HCT116 (cell line): ENCODE measurements at regions not wholly inside any gene's neighbourhood (a gene's known extent, or its start where the extent isn't known, plus 50 kb on each side); places are given as distances from the start of the nearest gene placed in this dataset.

Experiments used
- ATAC-seq: fragments of 200-7000 bp; cut with Tn5 transposase; 2 replicates; pipeline ENCODE4 v1.9.1; 2020; ENCODE audit warnings: mild to moderate bottlenecking, moderate library complexity
- BruUV-seq: library from RNA; stranded (reverse); fragments of 400-500 nt; replicated peaks from 2 replicates; lab custom pipeline; 2021; lab: Mats Ljungman, UMichigan
- CTCF ChIA-PET: fragments of 300-600 bp; sonication (Branson Sonifier 250); formaldehyde crosslinking; loops from one replicate; lab custom pipeline; 2021; ENCODE audit warnings: antibody characterized with exemption; lab: Charles Lee
- POLR2A ChIA-PET: fragments of 300-600, 350-600 bp; sonication (Branson Sonifier 250); formaldehyde crosslinking; loops from one replicate; lab custom pipeline; 2021; ENCODE audit warnings: antibody characterized with exemption; lab: Charles Lee
- RAD21 ChIA-PET, 2 experiments: fragments of 300-600 bp; sonication (Branson Sonifier 250); formaldehyde crosslinking; loops; one replicate each; lab custom pipeline; 2023; ENCODE audit warnings: low total read pairs in 2 of 2; ENCODE audit not compliant: uncharacterized antibody in 2 of 2, unreplicated experiment in 2 of 2, low non-redundant PET in 1 of 2; lab: Charles Lee
- DNase-seq: peaks from one replicate; pipeline ENCODE4 v3.0.0-alpha.2; 2010; ENCODE audit warnings: low read depth, low spot score
- H2AFZ ChIP-seq: fragments of 200-600 bp; shearing (Covaris generic), sonication (generic); 2 replicates; pipeline ENCODE4 v1.6.1; 2017; ENCODE audit warnings: low read depth, mixed run types, mixed read lengths, antibody characterized with exemption, low read length; ENCODE audit not compliant: poor library complexity, severe bottlenecking
- H3K27ac ChIP-seq: 2 replicates; pipeline ENCODE4 v1.5.1; 2012; ENCODE audit warnings: low read depth, low read length
- H3K27me3 ChIP-seq: fragments of 200-600 bp; sonication (generic); 2 replicates; pipeline ENCODE4 v1.6.1; 2016; ENCODE audit warnings: mixed run types, low read length, mixed read lengths; ENCODE audit not compliant: insufficient read depth
- H3K36me3 ChIP-seq, 2 experiments: fragments of 200-500 bp in 1 of 2; fragments of 200-600 bp in 1 of 2; sonication (Bioruptor generic) in 1 of 2; sonication (generic) in 1 of 2; 2 replicates each; pipeline versions ENCODE4 v1.5.1 to v1.6.1; 2014 to 2016; ENCODE audit warnings: low read length in 2 of 2, inconsistent platforms in 1 of 2, mixed read lengths in 1 of 2, mixed run types in 1 of 2; ENCODE audit not compliant: insufficient read depth in 2 of 2, control insufficient read depth in 1 of 2
- H3K4me1 ChIP-seq, 2 experiments: fragments of 200-600 bp in 1 of 2; sonication (generic) in 1 of 2; 2 replicates each; pipeline versions ENCODE4 v1.5.1 to v1.6.1; 2012 to 2017; ENCODE audit warnings: low read length in 2 of 2, inconsistent platforms in 1 of 2, mild to moderate bottlenecking in 1 of 2, mixed read lengths in 1 of 2, mixed run types in 1 of 2, moderate library complexity in 1 of 2; ENCODE audit not compliant: insufficient read depth in 2 of 2, control insufficient read depth in 1 of 2
- H3K4me2 ChIP-seq: fragments of 200-600 bp; sonication (generic); 2 replicates; pipeline ENCODE4 v1.6.1; 2017; ENCODE audit warnings: mixed run types, low read length, mixed read lengths
- H3K4me3 ChIP-seq, 2 experiments: fragments of 200-600 bp in 1 of 2; sonication (generic) in 1 of 2; replicated peaks in 1 of 2; 2 replicates each; pipeline ENCODE4 v1.5.1; 2011 to 2016; ENCODE audit warnings: low read length in 2 of 2, control low read depth in 1 of 2, low read depth in 1 of 2, mild to moderate bottlenecking in 1 of 2, mixed read lengths in 1 of 2, mixed run types in 1 of 2
- H3K79me2 ChIP-seq: fragments of 200-600 bp; sonication (generic); 2 replicates; pipeline ENCODE4 v1.6.1; 2017; ENCODE audit warnings: mild to moderate bottlenecking, mixed run types, low read length, moderate library complexity, mixed read lengths; ENCODE audit not compliant: insufficient read depth
- H3K9ac ChIP-seq: fragments of 200-600 bp; sonication (generic); 2 replicates; pipeline ENCODE4 v1.6.1; 2016; ENCODE audit warnings: low read length, mixed read lengths
- H3K9me2 ChIP-seq: fragments of 200-600 bp; sonication (generic), shearing (Covaris generic); 2 replicates; pipeline ENCODE4 v1.6.1; 2017; ENCODE audit warnings: mixed run types, mild to moderate bottlenecking, moderate library complexity; ENCODE audit not compliant: insufficient read depth
- H3K9me3 ChIP-seq, 2 experiments: fragments of 200-500 bp in 1 of 2; fragments of 200-600 bp in 1 of 2; sonication (Bioruptor generic) in 1 of 2; sonication (generic) in 1 of 2; 2 replicates each; pipeline ENCODE4 v1.6.1; 2014 to 2017; ENCODE audit warnings: low read length in 2 of 2, mixed read lengths in 2 of 2, inconsistent platforms in 1 of 2, low read depth in 1 of 2, mild to moderate bottlenecking in 1 of 2, mixed run types in 1 of 2, moderate library complexity in 1 of 2; ENCODE audit not compliant: control insufficient read depth in 1 of 2, insufficient read depth in 1 of 2
- H4K20me1 ChIP-seq: fragments of 200-600 bp; sonication (generic), shearing (Covaris generic); 2 replicates; pipeline ENCODE4 v1.6.1; 2017; ENCODE audit warnings: mixed run types, mild to moderate bottlenecking, moderate library complexity; ENCODE audit not compliant: insufficient read depth
- CBX3 ChIP-seq: IDR thresholded peaks from 2 replicates; pipeline ENCODE4 v1.6.1; 2012; ENCODE audit warnings: low read depth
- CEBPB ChIP-seq: IDR thresholded peaks from 2 replicates; pipeline ENCODE4 v1.6.1; 2012; ENCODE audit warnings: low read depth
- EGR1 ChIP-seq: IDR thresholded peaks from 2 replicates; pipeline ENCODE4 v1.6.1; 2012; ENCODE audit warnings: low read depth
- ELF1 ChIP-seq: IDR thresholded peaks from 2 replicates; pipeline ENCODE4 v1.6.1; 2012; ENCODE audit warnings: low read depth, borderline replicate concordance
- EZH2 ChIP-seq: fragments of 200-600 bp; sonication (generic); IDR thresholded peaks from 2 replicates; pipeline ENCODE4 v1.6.1; 2017; ENCODE audit warnings: antibody characterized with exemption, mixed run types
- JUND ChIP-seq: IDR thresholded peaks from 2 replicates; pipeline ENCODE4 v1.6.1; 2012
- POLR2A ChIP-seq: IDR thresholded peaks from 2 replicates; pipeline ENCODE4 v1.7.0; 2011; ENCODE audit warnings: borderline replicate concordance; ENCODE audit not compliant: insufficient read depth, insufficient read length; ENCODE audit errors: extremely low read depth
- SIN3A ChIP-seq: IDR thresholded peaks from 2 replicates; pipeline ENCODE4 v1.6.1; 2012; ENCODE audit warnings: low read depth
- SP1 ChIP-seq: IDR thresholded peaks from 2 replicates; pipeline ENCODE4 v1.6.1; 2012; ENCODE audit warnings: low read depth
- SRF ChIP-seq: IDR thresholded peaks from 2 replicates; pipeline ENCODE4 v1.6.1; 2012; ENCODE audit warnings: low read depth
- TCF7L2 ChIP-seq: IDR thresholded peaks from 2 replicates; pipeline ENCODE4 v1.7.0; 2011; ENCODE audit warnings: borderline replicate concordance, inconsistent platforms; ENCODE audit not compliant: insufficient read depth, insufficient read length; ENCODE audit errors: extremely low read depth
- YY1 ChIP-seq: IDR thresholded peaks from 2 replicates; pipeline ENCODE4 v1.6.1; 2011; ENCODE audit warnings: low read length, low read depth, moderate library complexity, mild to moderate bottlenecking; ENCODE audit not compliant: insufficient replicate concordance; ENCODE audit errors: extremely low read depth
- ZFX ChIP-seq: fragments of 450-650 bp; IDR thresholded peaks from 2 replicates; pipeline ENCODE4 v1.6.1; 2017
- ZNF274 ChIP-seq: fragments of 200-500 bp; sonication (Bioruptor generic); IDR thresholded peaks from 2 replicates; pipeline ENCODE4 v1.6.1; 2014; ENCODE audit warnings: mild to moderate bottlenecking, low read depth, low read length, inconsistent platforms
- intact Hi-C: fragments of 100-400 bp; cut with micrococcal nuclease; formaldehyde crosslinking; loops from 2 replicates; pipeline ENCODE4 v1.10.0; 2022
- TF ChIP-seq, protein P1 (sequence below): IDR thresholded peaks from 2 replicates; pipeline ENCODE4 v1.6.1; 2012
- TF ChIP-seq, protein P2 (sequence below), 3 experiments: fragments of 200-600 bp in 1 of 3; sonication (generic) in 1 of 3; IDR thresholded peaks in 2 of 3; conservative IDR thresholded peaks in 1 of 3; 2 replicates each; pipeline ENCODE4 v1.5.1; 2012 to 2017; ENCODE audit warnings: low read depth in 2 of 3, low read length in 2 of 3, antibody characterized with exemption in 1 of 3, borderline replicate concordance in 1 of 3, control low read depth in 1 of 3, mild to moderate bottlenecking in 1 of 3, mixed read lengths in 1 of 3, mixed run types in 1 of 3, moderate library complexity in 1 of 3; ENCODE audit not compliant: insufficient read depth in 1 of 3
- TF ChIP-seq, protein P3 (sequence below): IDR thresholded peaks from 2 replicates; pipeline ENCODE4 v1.6.1; 2011; ENCODE audit warnings: mild to moderate bottlenecking, low read length, moderate library complexity; ENCODE audit not compliant: insufficient replicate concordance; ENCODE audit errors: extremely low read depth
- TF ChIP-seq, protein P4 (sequence below): IDR thresholded peaks from 2 replicates; pipeline ENCODE4 v1.6.1; 2012

DNA sequence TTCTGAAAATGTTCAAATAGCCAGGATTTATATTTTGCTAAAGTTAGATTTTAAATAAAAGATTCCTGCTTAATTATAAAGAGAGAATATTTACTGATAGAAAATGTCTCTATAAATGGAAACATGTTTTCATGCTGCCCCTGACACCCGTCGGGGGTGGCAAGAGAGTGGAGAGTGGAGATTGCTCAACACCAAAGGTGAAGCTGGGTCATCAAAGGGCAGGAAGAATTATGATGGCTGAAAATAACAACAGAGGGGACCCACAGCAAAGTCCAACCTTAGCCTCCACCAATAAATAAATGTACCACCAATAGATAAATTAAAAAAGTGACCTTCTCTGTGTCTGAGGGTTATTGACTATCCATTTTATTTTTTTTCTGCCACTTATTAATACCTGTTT is 326.8 kb upstream of the GYPC start:
- no TSS peak for BruUV-seq
- POLR2A ChIA-PET, result no interaction called here
- no peak for ATAC-seq
- no peaks in the 10 kb centered on the region for H3K4me1 ChIP-seq
- no peaks in the 10 kb centered on the region for H3K27me3 ChIP-seq
- H3K9me3 ChIP-seq, result peaks cover 3 to 31% of the 10 kb centered on the region in 2 experiments; a peak in 2 of 4 replicates
- intact Hi-C loops, result no loop called here
- no peaks in the 10 kb centered on the region for H4K20me1 ChIP-seq
- no peak overlapping the region for H3K4me3 ChIP-seq
- no peak for TF ChIP-seq JUND
- TF ChIP-seq ZFX, result no peak
- TF ChIP-seq, all 23 proteins: peak for 0
- no peak for DNase-seq
- H3K9ac ChIP-seq, result no peak overlapping the region
- no peak overlapping the region for H2AFZ ChIP-seq
- no peak overlapping the region for H3K4me2 ChIP-seq
- H3K27ac ChIP-seq, result no peak overlapping the region
- RAD21 ChIA-PET, result no interaction called here
- no peaks in the 10 kb centered on the region for H3K9me2 ChIP-seq
- H3K36me3 ChIP-seq, result no peaks in the 10 kb centered on the region
- no peaks in the 10 kb centered on the region for H3K79me2 ChIP-seq
- CTCF ChIA-PET, result no interaction called here

GRCh38 chr2:126342457-126342856 is 313.5 kb upstream of the GYPC start:
- Histone ChIP-seq H3K27me3 (no peaks in the 10 kb centered on the region), H3K36me3 (no peaks in the 10 kb centered on the region), H3K4me3 (no peak overlapping the region), H3K9me2 (no peaks in the 10 kb centered on the region), H3K79me2 (no peaks in the 10 kb centered on the region), H4K20me1 (no peaks in the 10 kb centered on the region), H2AFZ (no peak overlapping the region), H3K4me2 (no peak overlapping the region), H3K27ac (no peak overlapping the region), H3K4me1 (no peaks in the 10 kb centered on the region), H3K9ac (no peak overlapping the region), H3K9me3 (peaks cover 7 to 11% of the 10 kb centered on the region in 2 experiments; a peak in 2 of 4 replicates)
- TF ChIP-seq EGR1 (no peak), SP1 (no peak), SIN3A (no peak), CEBPB (no peak), SRF (no peak), ZNF274 (no peak), CBX3 (no peak), TCF7L2 (no peak), EZH2 (no peak), POLR2A (no peak), YY1 (no peak), JUND (no peak), ELF1 (no peak), ZFX (no peak)
- TF ChIP-seq, protein P1, sequence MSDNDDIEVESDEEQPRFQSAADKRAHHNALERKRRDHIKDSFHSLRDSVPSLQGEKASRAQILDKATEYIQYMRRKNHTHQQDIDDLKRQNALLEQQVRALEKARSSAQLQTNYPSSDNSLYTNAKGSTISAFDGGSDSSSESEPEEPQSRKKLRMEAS, result no peak
- TF ChIP-seq, protein P2, sequence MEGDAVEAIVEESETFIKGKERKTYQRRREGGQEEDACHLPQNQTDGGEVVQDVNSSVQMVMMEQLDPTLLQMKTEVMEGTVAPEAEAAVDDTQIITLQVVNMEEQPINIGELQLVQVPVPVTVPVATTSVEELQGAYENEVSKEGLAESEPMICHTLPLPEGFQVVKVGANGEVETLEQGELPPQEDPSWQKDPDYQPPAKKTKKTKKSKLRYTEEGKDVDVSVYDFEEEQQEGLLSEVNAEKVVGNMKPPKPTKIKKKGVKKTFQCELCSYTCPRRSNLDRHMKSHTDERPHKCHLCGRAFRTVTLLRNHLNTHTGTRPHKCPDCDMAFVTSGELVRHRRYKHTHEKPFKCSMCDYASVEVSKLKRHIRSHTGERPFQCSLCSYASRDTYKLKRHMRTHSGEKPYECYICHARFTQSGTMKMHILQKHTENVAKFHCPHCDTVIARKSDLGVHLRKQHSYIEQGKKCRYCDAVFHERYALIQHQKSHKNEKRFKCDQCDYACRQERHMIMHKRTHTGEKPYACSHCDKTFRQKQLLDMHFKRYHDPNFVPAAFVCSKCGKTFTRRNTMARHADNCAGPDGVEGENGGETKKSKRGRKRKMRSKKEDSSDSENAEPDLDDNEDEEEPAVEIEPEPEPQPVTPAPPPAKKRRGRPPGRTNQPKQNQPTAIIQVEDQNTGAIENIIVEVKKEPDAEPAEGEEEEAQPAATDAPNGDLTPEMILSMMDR (IDR thresholded peaks at IDR 0.05 in 2 of 3, conservative IDR thresholded peaks at IDR 0.05 in 1 of 3; ENCODE audit: borderline replicate concordance in 1 of 3, insufficient read depth in 1 of 3, low read depth in 2 of 3, low read length in 2 of 3), result no peak
- TF ChIP-seq, protein P3, sequence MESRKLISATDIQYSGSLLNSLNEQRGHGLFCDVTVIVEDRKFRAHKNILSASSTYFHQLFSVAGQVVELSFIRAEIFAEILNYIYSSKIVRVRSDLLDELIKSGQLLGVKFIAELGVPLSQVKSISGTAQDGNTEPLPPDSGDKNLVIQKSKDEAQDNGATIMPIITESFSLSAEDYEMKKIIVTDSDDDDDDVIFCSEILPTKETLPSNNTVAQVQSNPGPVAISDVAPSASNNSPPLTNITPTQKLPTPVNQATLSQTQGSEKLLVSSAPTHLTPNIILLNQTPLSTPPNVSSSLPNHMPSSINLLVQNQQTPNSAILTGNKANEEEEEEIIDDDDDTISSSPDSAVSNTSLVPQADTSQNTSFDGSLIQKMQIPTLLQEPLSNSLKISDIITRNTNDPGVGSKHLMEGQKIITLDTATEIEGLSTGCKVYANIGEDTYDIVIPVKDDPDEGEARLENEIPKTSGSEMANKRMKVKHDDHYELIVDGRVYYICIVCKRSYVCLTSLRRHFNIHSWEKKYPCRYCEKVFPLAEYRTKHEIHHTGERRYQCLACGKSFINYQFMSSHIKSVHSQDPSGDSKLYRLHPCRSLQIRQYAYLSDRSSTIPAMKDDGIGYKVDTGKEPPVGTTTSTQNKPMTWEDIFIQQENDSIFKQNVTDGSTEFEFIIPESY, result no peak
- TF ChIP-seq, protein P4, sequence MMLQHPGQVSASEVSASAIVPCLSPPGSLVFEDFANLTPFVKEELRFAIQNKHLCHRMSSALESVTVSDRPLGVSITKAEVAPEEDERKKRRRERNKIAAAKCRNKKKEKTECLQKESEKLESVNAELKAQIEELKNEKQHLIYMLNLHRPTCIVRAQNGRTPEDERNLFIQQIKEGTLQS, result no peak
- intact Hi-C loops, result no loop called here
- POLR2A ChIA-PET, result no interaction called here
- CTCF ChIA-PET, result no interaction called here
- RAD21 ChIA-PET, result no interaction called here
- no peak for ATAC-seq
- no peak for DNase-seq
- no TSS peak for BruUV-seq
